Spleen (tissue), 7 donors: ENCODE measurements at regions not wholly inside any gene's neighbourhood (a gene's known extent, or its start where the extent isn't known, plus 50 kb on each side); places are given as distances from the start of the nearest gene placed in this dataset.

ENCODE experiments used
- CTCF ChIP-seq, 11 experiments: fragments of 200-600 bp in 7 of 11; fragments of 450-650 bp in 4 of 11; sonication (generic) in 4 of 11; IDR thresholded peaks in 8 of 11; conservative IDR thresholded peaks in 3 of 11; 1 replicate in 7 of 11; 2 replicates in 4 of 11; pipeline versions ENCODE4 v1.4.0 to v1.8.0; 2016 to 2021; ENCODE audit warnings: antibody characterized with exemption in 11 of 11, inconsistent platforms in 4 of 11, mild to moderate bottlenecking in 1 of 11
- POLR2AphosphoS5 ChIP-seq, 3 donors: sonication (generic); formaldehyde crosslinking; IDR thresholded peaks; one replicate each; pipeline ENCODE4 v1.5.1; 2017; ENCODE audit warnings: antibody characterized with exemption in 3 of 3
- donor health status: DM: no; HTN: no; CAD: no; lungs with moderate emphysema.
- donor health status: DM: no; HTN: no; CAD: no.
- donor health status: DM: no; HTN: no; CAD: no.

- TF ChIP-seq POLR2AphosphoS5 (IDR thresholded peaks at IDR 0.05) (no peak), CTCF (IDR thresholded peaks at IDR 0.05 in 8 of 11, conservative IDR thresholded peaks at IDR 0.05 in 3 of 11) (no peak)
Observed at GRCh38 chr10:29918623-29919400, 140.6 kb downstream of the JCAD start.
